IMR-90 (cell line): ENCODE measurements at regions not wholly inside any gene's neighbourhood (a gene's known extent, or its start where the extent isn't known, plus 50 kb on each side); places are given as distances from the start of the nearest gene placed in this dataset.

ENCODE experiments used
- ATAC-seq: fragments of 200-7000 bp; cut with Tn5 transposase; 2 replicates; pipeline ENCODE4 v1.9.1; 2020; ENCODE audit warnings: low read depth, mild to moderate bottlenecking, moderate library complexity
- BruUV-seq: library from RNA; stranded (reverse); fragments of 400-500 nt; replicated peaks from 2 replicates; lab custom pipeline; 2021; lab: Mats Ljungman, UMichigan
- CTCF ChIA-PET: fragments of 300-600 bp; formaldehyde crosslinking; extraction: SDS; loops from one replicate; lab custom pipeline; 2021; ENCODE audit warnings: antibody characterized with exemption; lab: Yijun Ruan, JAX
- POLR2A ChIA-PET: fragments of 300-600 bp; sonication (Branson Sonifier 250); formaldehyde crosslinking; loops from one replicate; lab custom pipeline; 2022; ENCODE audit warnings: antibody characterized with exemption; ENCODE audit not compliant: unreplicated experiment; lab: Charles Lee
- DNase-seq: peaks from one replicate; pipeline ENCODE4 v3.0.0; 2013
- H2AFZ ChIP-seq: replicated peaks from 2 replicates; pipeline ENCODE3; 2013; ENCODE audit warnings: low read length, mild to moderate bottlenecking; ENCODE audit not compliant: poor library complexity
- H2AK5ac ChIP-seq: 2 replicates; pipeline ENCODE4 v1.6.1; 2013; ENCODE audit warnings: low read depth, low read length, inconsistent platforms
- H2AK9ac ChIP-seq: replicated peaks from 2 replicates; pipeline ENCODE3; 2013; ENCODE audit warnings: mild to moderate bottlenecking, low read depth, low read length, moderate library complexity; ENCODE audit not compliant: poor library complexity
- H2BK120ac ChIP-seq: 2 replicates; pipeline ENCODE4 v1.6.1; 2013; ENCODE audit warnings: low read depth, low read length, inconsistent platforms
- H2BK15ac ChIP-seq: 3 replicates; pipeline ENCODE4 v1.6.1; 2013; ENCODE audit warnings: low read depth, low read length, inconsistent platforms
- H2BK20ac ChIP-seq: 2 replicates; pipeline ENCODE4 v1.6.1; 2013; ENCODE audit warnings: low read depth, mild to moderate bottlenecking, inconsistent platforms, low read length, moderate library complexity
- H2BK5ac ChIP-seq: 2 replicates; pipeline ENCODE4 v1.6.1; 2013; ENCODE audit warnings: mild to moderate bottlenecking, low read depth, low read length, inconsistent platforms; ENCODE audit not compliant: poor library complexity, severe bottlenecking
- H3K14ac ChIP-seq: replicated peaks from 2 replicates; pipeline ENCODE4 v1.6.1; 2013; ENCODE audit warnings: low read depth, low read length, inconsistent platforms
- H3K18ac ChIP-seq: 2 replicates; pipeline ENCODE4 v1.6.1; 2013; ENCODE audit warnings: low read depth, low read length, control low read depth
- H3K23ac ChIP-seq: 2 replicates; pipeline ENCODE4 v1.6.1; 2013; ENCODE audit warnings: low read depth, low read length, inconsistent platforms
- H3K27ac ChIP-seq: 2 replicates; pipeline ENCODE4 v1.5.1; 2013; ENCODE audit warnings: mild to moderate bottlenecking, control low read depth, low read length; ENCODE audit not compliant: insufficient read depth
- H3K27me3 ChIP-seq: 2 replicates; pipeline ENCODE4 v1.6.1; 2013; ENCODE audit warnings: low read length; ENCODE audit not compliant: control insufficient read depth, insufficient read depth
- H3K36me3 ChIP-seq: 2 replicates; pipeline ENCODE4 v1.6.1; 2013; ENCODE audit warnings: low read length, mixed read lengths; ENCODE audit not compliant: control insufficient read depth, insufficient read depth
- H3K4ac ChIP-seq: 2 replicates; pipeline ENCODE4 v1.6.1; 2013; ENCODE audit warnings: low read depth, low read length, inconsistent platforms
- H3K4me1 ChIP-seq: 2 replicates; pipeline ENCODE4 v1.6.1; 2013; ENCODE audit warnings: low read length, mixed read lengths; ENCODE audit not compliant: control insufficient read depth, insufficient read depth
- H3K4me2 ChIP-seq: 2 replicates; pipeline ENCODE4 v1.6.1; 2013; ENCODE audit warnings: low read depth, mild to moderate bottlenecking, control low read depth, low read length, moderate library complexity
- H3K4me3 ChIP-seq: 2 replicates; pipeline ENCODE4 v1.5.1; 2013; ENCODE audit warnings: low read depth, mild to moderate bottlenecking, control low read depth, low read length, moderate library complexity; ENCODE audit not compliant: insufficient read depth
- H3K56ac ChIP-seq: 2 replicates; pipeline ENCODE4 v1.6.1; 2013; ENCODE audit warnings: low read length, inconsistent platforms; ENCODE audit not compliant: insufficient read depth; ENCODE audit errors: extremely low read depth
- H3K79me1 ChIP-seq, 2 experiments: 2 replicates each; pipeline ENCODE4 v1.6.1; 2013; ENCODE audit warnings: low read length in 2 of 2, inconsistent platforms in 1 of 2, low read depth in 1 of 2
- H3K9ac ChIP-seq: 2 replicates; pipeline ENCODE4 v1.6.1; 2013; ENCODE audit warnings: low read depth, low read length, control low read depth
- H3K9me1 ChIP-seq: 2 replicates; pipeline ENCODE4 v1.6.1; 2013; ENCODE audit warnings: low read length, inconsistent platforms; ENCODE audit not compliant: insufficient read depth
- H3K9me3 ChIP-seq: 2 replicates; pipeline ENCODE4 v1.6.1; 2013; ENCODE audit warnings: low read length; ENCODE audit not compliant: control insufficient read depth, insufficient read depth
- H4K20me1 ChIP-seq: 2 replicates; pipeline ENCODE4 v1.6.1; 2013; ENCODE audit warnings: low read length, inconsistent platforms; ENCODE audit not compliant: insufficient read depth
- H4K5ac ChIP-seq: 2 replicates; pipeline ENCODE4 v1.6.1; 2013; ENCODE audit warnings: mild to moderate bottlenecking, low read depth, low read length, control low read depth
- H4K8ac ChIP-seq, 2 experiments: 2 replicates each; pipeline ENCODE4 v1.6.1; 2013; ENCODE audit warnings: low read depth in 2 of 2, low read length in 2 of 2, control low read depth in 1 of 2, inconsistent platforms in 1 of 2
- H4K91ac ChIP-seq: 2 replicates; pipeline ENCODE4 v1.6.1; 2013; ENCODE audit warnings: low read depth, low read length, inconsistent platforms; ENCODE audit not compliant: insufficient read depth
- BHLHE40 ChIP-seq: fragments of 150-350 bp; IDR thresholded peaks from 2 replicates; pipeline ENCODE4 v1.6.1; 2016; ENCODE audit warnings: mild to moderate bottlenecking, low read depth, low read length
- CEBPB ChIP-seq: IDR thresholded peaks from 2 replicates; pipeline ENCODE4 v1.6.1; 2012; ENCODE audit warnings: low read depth, low read length, improper control_type of control experiment
- CHD1 ChIP-seq: IDR thresholded peaks from 2 replicates; pipeline ENCODE4 v1.6.1; 2012; ENCODE audit warnings: low read depth, low read length, improper control_type of control experiment
- CTCF ChIP-seq: conservative IDR thresholded peaks from 2 replicates; pipeline ENCODE4 v1.5.1; 2012; ENCODE audit warnings: mild to moderate bottlenecking, low read depth, low read length, improper control_type of control experiment
- ELK1 ChIP-seq: fragments of 150-350 bp; IDR thresholded peaks from 2 replicates; pipeline ENCODE4 v1.6.1; 2016; ENCODE audit warnings: low read depth, mild to moderate bottlenecking, low read length, moderate library complexity, borderline replicate concordance
- FOS ChIP-seq: fragments of 150-350 bp; IDR thresholded peaks from 2 replicates; pipeline ENCODE4 v1.6.1; 2016; ENCODE audit warnings: low read depth, low read length
- MAFK ChIP-seq: IDR thresholded peaks from 2 replicates; pipeline ENCODE4 v1.6.1; 2012; ENCODE audit warnings: low read depth, low read length, improper control_type of control experiment
- MAZ ChIP-seq: IDR thresholded peaks from 2 replicates; pipeline ENCODE4 v1.6.1; 2012; ENCODE audit warnings: low read depth, mild to moderate bottlenecking, low read length, improper control_type of control experiment, moderate library complexity, borderline replicate concordance
- MXI1 ChIP-seq: IDR thresholded peaks from 2 replicates; pipeline ENCODE4 v1.6.1; 2012; ENCODE audit warnings: low read depth, mild to moderate bottlenecking, low read length, moderate library complexity, borderline replicate concordance
- NFE2L2 ChIP-seq: fragments of 150-350 bp; IDR thresholded peaks from 2 replicates; pipeline ENCODE4 v1.6.1; 2016; ENCODE audit warnings: low read depth, mild to moderate bottlenecking, low read length
- POLR2A ChIP-seq: IDR thresholded peaks from 2 replicates; pipeline ENCODE4 v1.6.1; 2012; ENCODE audit warnings: mild to moderate bottlenecking, low read depth, low read length
- RAD21 ChIP-seq: IDR thresholded peaks from 2 replicates; pipeline ENCODE4 v1.6.1; 2012; ENCODE audit warnings: low read length, improper control_type of control experiment
- RCOR1 ChIP-seq: IDR thresholded peaks from 2 replicates; pipeline ENCODE4 v1.6.1; 2012; ENCODE audit warnings: mild to moderate bottlenecking, low read length, improper control_type of control experiment; ENCODE audit not compliant: insufficient replicate concordance
- RFX5 ChIP-seq: IDR thresholded peaks from 2 replicates; pipeline ENCODE4 v1.8.0; 2012; ENCODE audit warnings: low read depth, mild to moderate bottlenecking, low read length, moderate library complexity
- SMC3 ChIP-seq: fragments of 150-350 bp; IDR thresholded peaks from 2 replicates; pipeline ENCODE4 v1.6.1; 2016; ENCODE audit warnings: low read depth, mild to moderate bottlenecking, antibody characterized with exemption, low read length, moderate library complexity
- dilution Hi-C: fragments of 300-500 bp; cut with HindIII; formaldehyde crosslinking; loops from one replicate; pipeline ENCODE4 v1.14.3; 2018; ENCODE audit warnings: low sequenced_read_pairs; ENCODE audit not compliant: unreplicated experiment
- in situ Hi-C: fragments of 300-500 bp; cut with MboI; formaldehyde crosslinking; loops from 3 replicates; pipeline ENCODE4 v1.14.3; 2019; ENCODE audit warnings: low sequenced_read_pairs, inconsistent platforms, mixed read lengths
- intact Hi-C: fragments of 100-400 bp; cut with micrococcal nuclease; formaldehyde crosslinking; loops from 2 replicates; pipeline ENCODE4 v1.10.0; 2022

- Histone ChIP-seq H3K36me3 (no peaks in the 10 kb centered on the region), H2AK9ac (no peak overlapping the region), H2BK20ac (no peak overlapping the region), H4K20me1 (no peaks in the 10 kb centered on the region), H3K9me3 (no peaks in the 10 kb centered on the region), H2AK5ac (no peak overlapping the region), H2BK120ac (no peak overlapping the region), H3K23ac (no peak overlapping the region), H3K4ac (no peak overlapping the region), H3K9ac (no peak overlapping the region), H3K27ac (no peak overlapping the region), H3K27me3 (no peaks in the 10 kb centered on the region), H3K9me1 (no peaks in the 10 kb centered on the region), H3K4me3 (no peak overlapping the region), H3K18ac (no peak overlapping the region), H3K79me1 (no peaks in the 10 kb centered on the region), H2BK5ac (no peak overlapping the region), H4K91ac (no peak overlapping the region), H3K4me2 (no peak overlapping the region), H2BK15ac (no peak overlapping the region), H3K4me1 (no peaks in the 10 kb centered on the region), H4K8ac (no peak overlapping the region), H4K5ac (no peak overlapping the region), H2AFZ (no peak overlapping the region), H3K14ac (no peak overlapping the region), H3K56ac (no peak overlapping the region)
- dilution Hi-C loops (no loop called here), intact Hi-C loops (no loop called here), in situ Hi-C loops (no loop called here)
- no TSS peak for BruUV-seq
- TF ChIP-seq RAD21, result no peak
- TF ChIP-seq RFX5, result no peak
- TF ChIP-seq MAZ, result no peak
- TF ChIP-seq NFE2L2, result no peak
- no peak for TF ChIP-seq ELK1
- no peak for TF ChIP-seq CTCF
- TF ChIP-seq CHD1, result no peak
- TF ChIP-seq BHLHE40, result no peak
- no peak for TF ChIP-seq RCOR1
- no peak for TF ChIP-seq FOS
- no peak for TF ChIP-seq MXI1
- TF ChIP-seq CEBPB, result no peak
- no peak for TF ChIP-seq SMC3
- no peak for TF ChIP-seq POLR2A
- TF ChIP-seq MAFK, result no peak
- no peak for DNase-seq
- POLR2A ChIA-PET, result no interaction called here
- no peak for ATAC-seq
- CTCF ChIA-PET, result no interaction called here
Observed at GRCh38 chr4:60443068-60443467, 757.1 kb upstream of the ADGRL3 start.
